ENCODE measurements at regions not wholly inside any gene's neighbourhood (a gene's known extent, or its start where the extent isn't known, plus 50 kb on each side); places are given as distances from the start of the nearest gene placed in this dataset.

DNA sequence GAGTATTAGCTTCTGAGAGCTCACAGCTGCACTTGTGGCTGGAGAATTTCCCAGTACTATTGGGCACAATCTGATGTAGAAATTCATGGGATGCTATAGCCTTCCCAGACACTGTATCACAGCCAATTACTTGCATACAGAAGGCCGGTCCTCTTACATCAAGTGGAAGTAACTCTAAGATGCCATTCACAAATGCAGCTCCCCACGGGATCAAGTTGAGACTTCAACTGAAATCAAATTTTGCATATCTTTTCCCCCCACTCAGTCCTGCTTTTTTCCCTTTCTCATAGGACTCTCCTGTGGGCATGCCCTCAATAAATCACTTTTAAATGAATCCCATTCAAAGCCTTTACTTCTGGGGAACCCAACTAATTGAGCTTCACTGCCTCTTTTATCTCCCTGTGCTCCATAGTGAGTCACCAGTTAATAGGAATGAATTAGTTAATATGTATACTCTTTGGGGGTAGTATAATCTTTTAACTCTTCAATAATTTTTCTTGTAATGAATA is 1970.8 kb downstream of the OLFM4 start:
- no peak overlapping the region for H3K27ac ChIP-seq
- CTCF ChIA-PET = no interaction called here
- TF ChIP-seq, protein P1, sequence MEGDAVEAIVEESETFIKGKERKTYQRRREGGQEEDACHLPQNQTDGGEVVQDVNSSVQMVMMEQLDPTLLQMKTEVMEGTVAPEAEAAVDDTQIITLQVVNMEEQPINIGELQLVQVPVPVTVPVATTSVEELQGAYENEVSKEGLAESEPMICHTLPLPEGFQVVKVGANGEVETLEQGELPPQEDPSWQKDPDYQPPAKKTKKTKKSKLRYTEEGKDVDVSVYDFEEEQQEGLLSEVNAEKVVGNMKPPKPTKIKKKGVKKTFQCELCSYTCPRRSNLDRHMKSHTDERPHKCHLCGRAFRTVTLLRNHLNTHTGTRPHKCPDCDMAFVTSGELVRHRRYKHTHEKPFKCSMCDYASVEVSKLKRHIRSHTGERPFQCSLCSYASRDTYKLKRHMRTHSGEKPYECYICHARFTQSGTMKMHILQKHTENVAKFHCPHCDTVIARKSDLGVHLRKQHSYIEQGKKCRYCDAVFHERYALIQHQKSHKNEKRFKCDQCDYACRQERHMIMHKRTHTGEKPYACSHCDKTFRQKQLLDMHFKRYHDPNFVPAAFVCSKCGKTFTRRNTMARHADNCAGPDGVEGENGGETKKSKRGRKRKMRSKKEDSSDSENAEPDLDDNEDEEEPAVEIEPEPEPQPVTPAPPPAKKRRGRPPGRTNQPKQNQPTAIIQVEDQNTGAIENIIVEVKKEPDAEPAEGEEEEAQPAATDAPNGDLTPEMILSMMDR (conservative IDR thresholded peaks at IDR 0.05; ENCODE audit: low read depth) = no peak
- POLR2A ChIA-PET (ENCODE audit: low non-redundant PET) = no interaction called here
- DNase-seq (ENCODE audit: low spot score) = no peak

DNA sequence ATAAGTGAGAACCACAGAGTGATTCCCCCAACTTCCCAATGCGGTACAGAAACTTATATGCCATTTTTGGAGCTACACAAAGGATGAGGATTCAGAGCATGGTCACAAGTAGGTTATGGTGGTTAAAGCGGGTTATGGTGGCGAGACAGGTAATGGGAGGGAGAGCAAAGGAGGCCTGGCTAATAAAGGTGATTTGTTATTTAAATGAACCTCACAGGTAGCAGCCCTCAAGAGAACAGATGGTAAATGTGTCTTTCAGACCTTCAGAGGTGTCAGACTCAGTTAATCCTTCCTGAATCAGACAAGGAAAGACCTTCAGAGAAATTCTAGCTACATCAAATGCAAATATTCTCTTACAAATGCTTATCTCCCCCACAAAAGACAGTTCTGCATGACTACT is 1971.4 kb downstream of the OLFM4 start:
- CTCF ChIA-PET = interaction anchor here (0.6 kb wide), 1 partner anchor 1048 kb away, joined by 3 read pairs; no protein-coding TSS in a partner anchor
- no peak overlapping the region for H3K27ac ChIP-seq
- POLR2A ChIA-PET (ENCODE audit: low non-redundant PET) = no interaction called here
- no peak for DNase-seq (ENCODE audit: low spot score)
- TF ChIP-seq, protein P1 (conservative IDR thresholded peaks at IDR 0.05; ENCODE audit: low read depth) = no peak

DNA sequence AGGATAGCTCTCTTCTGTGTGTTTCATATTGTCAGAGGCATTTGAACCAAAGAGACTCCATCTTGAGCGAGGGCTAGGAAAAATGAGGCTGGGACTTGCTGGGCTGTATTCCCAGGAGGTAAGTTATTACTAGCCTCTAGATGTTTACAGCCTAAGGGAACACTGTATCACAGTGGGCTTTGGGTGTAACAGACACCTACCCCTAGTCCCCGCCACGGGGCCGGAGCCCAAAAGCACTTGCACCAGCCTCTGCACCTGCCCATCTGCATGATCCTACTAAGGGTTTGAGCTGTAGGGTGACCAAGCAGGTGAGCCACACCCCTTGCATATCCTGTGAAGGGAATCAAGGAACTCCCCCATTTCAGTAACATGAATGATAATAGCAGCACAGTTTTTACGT is 1972.2 kb downstream of the OLFM4 start:
- H3K27ac ChIP-seq = no peak overlapping the region
- CTCF ChIA-PET = interaction anchor here (0.6 kb wide), 1 partner anchor 1049 kb away, joined by 3 read pairs; no protein-coding TSS in a partner anchor
- DNase-seq (ENCODE audit: low spot score) = no peak
- POLR2A ChIA-PET (ENCODE audit: low non-redundant PET) = no interaction called here
- TF ChIP-seq, protein P1 (conservative IDR thresholded peaks at IDR 0.05; ENCODE audit: low read depth) = no peak

DNA sequence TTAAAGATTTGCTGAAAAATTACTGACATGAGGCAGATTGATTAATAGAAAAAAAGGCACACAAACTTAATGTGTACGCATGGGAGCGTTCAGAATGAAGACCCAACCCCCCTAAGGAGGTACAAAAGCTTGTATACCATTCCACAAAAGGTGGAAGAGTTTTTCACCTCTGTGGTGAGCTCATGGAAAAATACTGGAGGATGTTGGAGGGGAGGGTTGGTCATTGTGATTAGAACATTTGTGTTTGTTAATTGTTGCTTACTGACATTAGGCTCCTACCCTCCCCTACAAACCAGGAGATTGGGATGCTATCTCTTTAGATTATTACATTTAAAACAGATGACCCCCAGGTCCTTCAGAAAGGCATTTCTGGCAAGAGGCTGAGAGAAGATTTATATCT is 1973.3 kb downstream of the OLFM4 start:
- H3K27ac ChIP-seq = no peak overlapping the region
- TF ChIP-seq, protein P1 (conservative IDR thresholded peaks at IDR 0.05; ENCODE audit: low read depth) = no peak
- DNase-seq (ENCODE audit: low spot score) = no peak
- CTCF ChIA-PET = no interaction called here
- POLR2A ChIA-PET (ENCODE audit: low non-redundant PET) = no interaction called here

DNA sequence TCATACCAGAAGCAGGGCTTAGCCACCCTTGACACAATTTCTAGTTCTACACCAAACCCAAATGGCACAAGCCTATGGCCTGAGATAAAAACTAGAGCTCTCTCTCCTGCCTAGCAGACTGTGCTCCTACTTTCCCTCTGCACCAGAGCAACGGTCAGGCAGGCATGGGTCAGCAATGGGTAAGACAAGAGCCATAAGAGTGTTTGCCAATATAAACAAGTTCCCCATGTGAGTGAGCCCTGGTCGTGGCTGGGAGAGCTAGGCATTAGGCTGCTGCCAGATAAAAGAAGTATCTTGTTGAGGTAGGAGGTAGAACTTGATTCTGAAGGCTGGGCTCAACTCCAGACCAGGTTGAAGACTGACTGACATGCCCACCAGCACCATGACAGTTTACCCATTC is 1979.1 kb downstream of the OLFM4 start:
- POLR2A ChIA-PET (ENCODE audit: low non-redundant PET) = no interaction called here
- CTCF ChIA-PET = interaction anchor here (0.6 kb wide), 1 partner anchor 293 kb away, joined by 5 read pairs; no protein-coding TSS in a partner anchor
- no peak overlapping the region for H3K27ac ChIP-seq
- DNase-seq (ENCODE audit: low spot score) = no peak
- TF ChIP-seq, protein P1 (conservative IDR thresholded peaks at IDR 0.05; ENCODE audit: low read depth) = no peak

DNA sequence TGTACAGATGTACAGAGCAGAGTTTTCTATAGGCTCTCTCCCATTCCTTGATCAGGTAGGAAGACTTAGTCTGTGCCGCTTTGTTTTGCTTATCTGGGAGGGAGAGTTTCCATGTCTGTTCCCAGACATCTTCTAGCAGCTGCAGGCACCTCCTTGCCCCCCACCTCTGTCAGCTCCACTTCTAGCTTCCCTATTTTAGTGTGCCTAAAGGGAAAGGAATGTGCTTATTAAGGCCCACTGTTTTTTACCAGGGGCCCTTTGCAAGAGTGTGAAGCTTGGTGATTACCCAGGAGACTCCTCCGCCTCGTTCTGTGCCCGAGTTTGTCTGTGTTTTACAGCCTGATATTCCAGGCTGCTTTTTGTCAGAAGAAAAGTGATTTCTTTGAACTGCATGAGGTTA is 1984.4 kb downstream of the OLFM4 start:
- POLR2A ChIA-PET (ENCODE audit: low non-redundant PET) = no interaction called here
- CTCF ChIA-PET = no interaction called here
- no peak overlapping the region for H3K27ac ChIP-seq
- TF ChIP-seq, protein P1 (conservative IDR thresholded peaks at IDR 0.05; ENCODE audit: low read depth) = no peak
- DNase-seq (ENCODE audit: low spot score) = no peak

DNA sequence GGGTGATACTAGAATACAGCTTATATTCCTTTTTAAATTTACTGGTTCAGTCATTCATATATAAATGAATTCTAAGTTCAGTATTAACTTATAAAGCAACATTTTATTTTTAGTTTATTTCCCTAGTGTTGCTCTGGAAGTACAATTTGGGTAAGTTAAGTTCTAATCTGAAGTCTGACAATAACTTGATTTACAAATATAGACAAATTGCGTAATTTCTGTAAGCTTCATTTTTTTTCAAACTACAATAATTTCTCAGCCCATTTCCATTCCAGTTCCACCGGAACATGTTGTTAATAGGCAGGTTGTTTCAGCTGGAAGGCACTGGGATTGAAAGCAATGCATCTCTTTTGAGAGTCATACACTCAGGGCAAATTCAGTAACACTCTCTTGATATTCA is 2000.7 kb downstream of the OLFM4 start:
- CTCF ChIA-PET = no interaction called here
- no peak overlapping the region for H3K27ac ChIP-seq
- TF ChIP-seq, protein P1 (conservative IDR thresholded peaks at IDR 0.05; ENCODE audit: low read depth) = no peak
- no peak for DNase-seq (ENCODE audit: low spot score)
- POLR2A ChIA-PET (ENCODE audit: low non-redundant PET) = no interaction called here

All from RWPE1 (cell line).